Endothelial cell of hepatic sinusoid (primary cell): ENCODE measurements at regions not wholly inside any gene's neighbourhood (a gene's known extent, or its start where the extent isn't known, plus 50 kb on each side); places are given as distances from the start of the nearest gene placed in this dataset.

ENCODE experiments used
- in situ Hi-C: cut with HindIII; loops from 2 replicates; pipeline ENCODE4 v1.10.0; 2017; ENCODE audit warnings: low sequenced_read_pairs

- in situ Hi-C loops = no loop called here
Observed at GRCh38 chr2:195606179-195606578, 50.8 kb upstream of the SLC39A10 start.

DNA sequence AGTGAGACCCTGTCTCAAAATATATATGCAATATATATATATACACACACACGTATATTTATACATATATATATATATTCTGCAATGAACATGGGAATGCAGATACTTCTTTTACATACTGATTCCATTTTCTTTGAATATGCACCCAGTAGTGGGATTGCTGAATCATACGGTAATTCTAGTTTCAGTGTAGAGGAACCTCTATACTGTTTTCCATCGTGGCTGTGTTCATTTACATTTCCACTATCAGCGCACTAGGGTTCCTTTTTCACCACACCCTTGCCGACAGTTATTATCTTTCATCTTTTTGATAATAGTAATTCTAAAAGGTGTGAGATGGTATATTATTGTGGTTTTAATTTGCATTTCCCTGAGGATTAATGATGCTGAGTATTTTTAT, 52.3 kb upstream of the SLC39A10 start:
- in situ Hi-C loops = no loop called here

- in situ Hi-C loops = no loop called here
Observed at GRCh38 chr2:195603998-195604397, 53.0 kb upstream of the SLC39A10 start.

DNA sequence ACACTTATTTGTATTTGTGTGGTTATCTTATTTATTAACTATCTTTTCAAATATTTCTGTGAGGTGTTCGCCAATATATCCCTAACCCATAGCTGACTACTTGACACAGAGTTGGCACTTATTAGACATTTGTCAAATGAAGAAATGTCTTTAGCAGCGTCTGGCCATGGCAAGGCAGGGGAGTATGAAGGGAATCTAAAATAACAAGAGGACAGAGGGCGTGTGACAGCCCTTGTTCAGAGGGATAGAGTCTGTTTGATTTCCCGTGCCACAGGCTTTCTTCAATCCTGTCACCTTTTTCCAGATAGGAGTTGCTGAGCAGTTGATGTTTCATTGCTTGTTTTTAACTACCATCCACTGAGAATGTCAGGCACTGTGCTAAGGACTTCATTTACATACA, 53.6 kb upstream of the SLC39A10 start:
- in situ Hi-C loops = no loop called here

GRCh38 chr2:195602687-195603086, 54.3 kb upstream of the SLC39A10 start:
- in situ Hi-C loops = no loop called here

DNA sequence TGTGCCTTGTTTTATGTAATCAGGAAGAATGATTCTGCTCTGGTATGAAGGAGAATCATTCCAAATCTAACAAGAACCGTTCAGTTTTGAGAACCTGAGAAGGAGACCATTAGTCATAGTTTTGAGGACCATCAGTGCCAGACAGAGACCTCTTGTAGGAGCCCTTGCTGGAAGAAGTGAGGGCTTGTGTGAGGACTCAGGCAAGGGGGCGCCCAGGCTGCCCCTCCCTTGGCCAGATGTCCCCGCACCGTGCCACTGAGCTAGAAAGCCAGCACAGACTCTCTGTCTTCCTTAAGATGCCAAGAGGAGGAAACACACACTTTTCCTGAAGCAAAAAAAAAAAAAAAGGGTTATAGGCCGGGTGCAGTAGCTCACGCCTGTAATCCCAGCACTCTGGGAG, 55.7 kb upstream of the SLC39A10 start:
- in situ Hi-C loops = no loop called here

GRCh38 chr2:195600778-195601177, 56.2 kb upstream of the SLC39A10 start:
- in situ Hi-C loops = no loop called here

- in situ Hi-C loops = no loop called here
Observed at GRCh38 chr2:195596840-195597239, 60.2 kb upstream of the SLC39A10 start.

DNA sequence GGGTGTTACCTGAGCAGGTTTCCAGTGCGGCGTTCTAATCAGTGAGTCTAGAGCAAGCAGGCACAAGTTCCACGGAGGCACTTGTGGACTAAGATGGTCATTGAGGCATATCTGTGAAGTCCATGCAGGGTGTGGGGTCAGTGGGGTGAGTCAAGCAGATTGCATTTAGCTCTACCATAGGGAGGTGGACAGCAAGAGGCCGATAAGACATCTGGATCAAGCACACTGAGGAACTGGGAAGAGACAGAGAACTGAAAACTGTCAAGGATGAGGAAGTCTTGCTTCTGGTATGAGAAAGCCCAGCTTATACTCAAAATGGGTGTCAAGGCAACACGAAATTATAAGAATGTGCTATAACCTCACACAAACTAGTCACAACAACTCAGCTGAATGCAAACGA, 61.2 kb upstream of the SLC39A10 start:
- in situ Hi-C loops = no loop called here

DNA sequence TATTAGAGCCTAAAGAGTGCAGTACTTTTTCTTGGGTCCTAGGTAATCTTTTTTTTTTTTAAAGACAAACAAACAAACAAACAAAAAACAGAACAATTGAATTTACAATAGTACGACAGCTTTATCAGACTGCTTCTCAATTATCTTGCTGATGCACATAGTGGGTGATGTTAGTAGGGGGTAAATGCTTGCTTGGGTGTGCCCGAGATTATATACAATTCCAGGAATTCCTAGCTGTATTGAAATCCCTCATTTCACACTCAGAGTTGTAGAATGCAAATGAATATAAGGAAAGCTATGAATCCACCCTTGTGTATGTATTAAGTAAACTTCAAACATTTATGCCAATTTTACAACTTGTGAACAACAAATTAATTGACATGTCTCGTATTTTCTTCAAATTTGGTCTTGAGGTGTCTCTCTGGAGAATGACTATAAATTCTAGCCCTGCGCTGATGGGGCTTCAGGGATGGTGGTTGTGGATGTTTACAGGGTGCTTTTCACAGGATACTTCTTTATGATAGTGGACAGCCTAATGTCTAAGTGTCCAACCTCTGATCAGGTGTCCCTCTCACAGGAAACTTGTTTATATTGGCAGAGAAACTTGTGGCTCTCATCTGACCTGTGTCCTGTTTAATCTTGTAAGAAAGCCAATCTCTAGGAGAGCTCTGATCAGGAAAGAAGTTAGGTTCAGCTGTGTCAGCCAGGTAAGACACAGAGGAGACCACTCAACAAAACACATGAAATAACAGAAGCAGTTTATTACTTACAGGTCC, 61.9 kb upstream of the SLC39A10 start:
- in situ Hi-C loops = no loop called here

DNA sequence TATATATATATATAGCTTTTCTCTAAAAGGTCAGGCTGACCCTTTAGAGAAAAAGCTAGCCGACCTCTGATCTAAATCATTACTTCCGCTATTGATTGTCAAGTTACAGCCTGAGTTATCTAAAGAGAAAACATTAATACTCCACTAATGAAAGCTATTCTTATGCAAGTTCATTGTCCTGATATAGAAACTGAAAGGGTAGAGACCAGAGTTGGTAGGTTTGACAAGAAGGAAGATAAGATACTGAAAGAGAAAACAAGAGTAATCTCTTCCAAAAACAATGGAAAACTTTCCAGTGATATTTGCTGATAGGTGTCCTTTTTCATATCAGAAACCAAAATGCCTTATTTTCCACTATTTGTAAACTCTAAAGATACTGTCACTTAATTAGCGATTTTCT, 62.8 kb upstream of the SLC39A10 start:
- in situ Hi-C loops = no loop called here

DNA sequence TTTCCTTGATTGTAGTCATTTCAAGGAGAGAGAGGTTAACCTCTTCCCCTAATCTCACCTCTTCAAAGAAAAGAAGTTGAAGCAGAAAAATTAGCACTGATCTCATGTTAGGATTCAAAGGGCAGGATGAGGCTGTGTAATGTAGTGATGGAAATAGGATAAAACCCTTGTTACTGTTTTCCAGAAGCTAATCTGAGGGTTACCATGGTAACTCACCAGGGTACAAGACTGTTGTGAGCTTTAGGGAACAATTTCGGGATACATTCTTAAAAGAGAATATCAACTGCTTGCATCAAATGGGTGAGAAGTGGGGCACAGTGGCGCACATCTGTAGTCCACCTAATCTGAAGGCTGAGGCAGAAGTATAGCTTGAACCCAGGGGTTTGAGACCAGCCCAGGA, 64.9 kb upstream of the SLC39A10 start:
- in situ Hi-C loops = no loop called here

- in situ Hi-C loops = no loop called here
Observed at GRCh38 chr2:195590861-195591205, 66.2 kb upstream of the SLC39A10 start.

- in situ Hi-C loops = no loop called here
Observed at GRCh38 chr2:195590199-195590860, 66.7 kb upstream of the SLC39A10 start.

GRCh38 chr2:195587966-195588365, 69.1 kb upstream of the SLC39A10 start:
- in situ Hi-C loops = no loop called here

DNA sequence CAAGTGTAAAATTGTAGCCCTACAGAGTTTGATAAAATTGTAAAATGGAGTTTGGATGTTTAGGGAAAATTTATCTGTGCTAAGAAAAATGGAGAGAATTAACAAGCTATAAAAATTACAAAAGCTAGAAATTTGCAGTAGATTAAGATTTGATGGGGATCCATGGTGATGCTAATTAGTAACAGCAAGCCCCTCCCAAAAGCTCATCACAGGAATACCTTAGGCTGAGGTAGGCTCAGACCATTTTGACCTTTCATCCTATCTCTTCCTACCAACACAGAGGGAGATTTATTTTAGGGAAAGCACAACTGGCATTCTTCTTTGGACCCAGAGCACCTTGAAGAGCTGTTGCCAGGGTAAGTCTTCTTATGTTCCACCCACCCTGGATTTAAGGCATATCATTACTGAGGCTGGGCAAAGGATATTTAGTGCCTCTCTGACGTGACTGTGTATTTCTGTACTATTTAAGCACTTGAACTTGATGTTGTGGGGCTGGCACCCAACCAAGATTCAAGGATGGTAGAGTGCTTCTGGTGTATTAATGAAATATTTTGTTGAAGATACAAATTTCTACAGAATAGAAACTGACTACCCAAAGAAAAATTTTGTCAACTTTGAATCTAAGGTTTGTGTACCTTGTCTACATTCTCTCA, 70.8 kb upstream of the SLC39A10 start:
- in situ Hi-C loops = no loop called here

- in situ Hi-C loops = no loop called here
Observed at GRCh38 chr2:195582188-195582587, 74.8 kb upstream of the SLC39A10 start.

- in situ Hi-C loops = loop anchor here (5.0 kb wide), 1 partner anchor 73 kb away; no protein-coding TSS in a partner anchor
Observed at GRCh38 chr2:195579776-195580555, 77.1 kb upstream of the SLC39A10 start.

DNA sequence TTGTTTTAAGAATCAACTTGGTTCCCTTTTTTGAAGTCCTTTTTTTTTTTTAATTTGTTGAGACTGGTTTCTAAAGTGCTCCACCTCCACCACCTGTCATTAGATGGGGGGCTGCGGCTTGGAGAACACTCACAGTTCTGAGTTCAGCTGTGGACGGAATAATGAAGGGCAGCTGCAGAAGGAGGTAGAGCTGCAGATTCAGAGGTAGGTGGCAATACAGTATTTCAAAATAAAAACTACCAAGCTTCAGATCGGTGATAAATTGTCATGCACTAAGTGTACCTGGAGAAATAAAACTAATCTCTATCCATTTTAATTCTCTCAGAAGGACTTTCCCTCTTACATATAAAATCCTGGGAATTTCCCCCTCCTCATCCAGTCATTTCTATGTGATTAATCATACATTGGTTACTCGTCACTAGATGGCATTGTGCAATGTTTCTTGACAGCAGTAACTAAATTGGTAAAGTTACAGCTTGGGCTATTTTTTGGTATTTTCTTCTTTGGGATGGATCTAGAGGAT, 81.1 kb upstream of the SLC39A10 start:
- in situ Hi-C loops = loop anchor here (5.0 kb wide), 1 partner anchor 69 kb away; no protein-coding TSS in a partner anchor

DNA sequence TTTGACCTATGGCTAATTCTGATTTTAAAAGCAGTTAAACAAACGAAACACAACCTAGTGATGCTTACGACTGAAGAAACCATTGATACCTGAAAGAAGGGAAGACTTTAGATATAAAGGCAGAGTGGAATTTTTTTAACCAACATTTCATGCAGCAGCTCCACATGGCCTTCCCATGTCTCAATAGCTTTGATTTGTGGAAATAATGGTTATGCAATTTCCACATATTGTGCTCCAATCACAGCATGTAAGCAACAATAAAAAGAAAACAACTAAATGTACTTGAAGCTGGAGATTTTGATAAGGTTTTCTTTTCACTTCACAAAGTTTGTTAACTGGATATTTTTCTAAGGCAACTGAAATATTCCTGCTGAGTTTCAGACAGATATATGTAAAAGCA, 82.0 kb upstream of the SLC39A10 start:
- in situ Hi-C loops = loop anchor here (5.0 kb wide), 1 partner anchor 68 kb away; no protein-coding TSS in a partner anchor

GRCh38 chr2:195574312-195574711, 82.7 kb upstream of the SLC39A10 start:
- in situ Hi-C loops = no loop called here
